GM12873 (cell line): ENCODE measurements at regions not wholly inside any gene's neighbourhood (a gene's known extent, or its start where the extent isn't known, plus 50 kb on each side); places are given as distances from the start of the nearest gene placed in this dataset.

Source experiments
- CTCF ChIP-seq: IDR thresholded peaks from 2 replicates; pipeline ENCODE4 v1.5.1; 2012; ENCODE audit warnings: low read depth, mild to moderate bottlenecking, moderate library complexity, low read length, control low read depth; ENCODE audit not compliant: insufficient read depth; ENCODE audit errors: missing control alignments

- TF ChIP-seq CTCF = no peak
Measured at GRCh38 chr5:120083851-120084542, 380.1 kb upstream of the PRR16 start.

GRCh38 chr5:120084543-120084870, 379.6 kb upstream of the PRR16 start:
- no peak for TF ChIP-seq CTCF

- TF ChIP-seq CTCF = no peak
Measured at GRCh38 chr5:120086081-120086480, 378.0 kb upstream of the PRR16 start.

GRCh38 chr5:120088412-120088811, 375.7 kb upstream of the PRR16 start:
- TF ChIP-seq CTCF = no peak

GRCh38 chr5:120088836-120089235, 375.3 kb upstream of the PRR16 start:
- no peak for TF ChIP-seq CTCF

DNA sequence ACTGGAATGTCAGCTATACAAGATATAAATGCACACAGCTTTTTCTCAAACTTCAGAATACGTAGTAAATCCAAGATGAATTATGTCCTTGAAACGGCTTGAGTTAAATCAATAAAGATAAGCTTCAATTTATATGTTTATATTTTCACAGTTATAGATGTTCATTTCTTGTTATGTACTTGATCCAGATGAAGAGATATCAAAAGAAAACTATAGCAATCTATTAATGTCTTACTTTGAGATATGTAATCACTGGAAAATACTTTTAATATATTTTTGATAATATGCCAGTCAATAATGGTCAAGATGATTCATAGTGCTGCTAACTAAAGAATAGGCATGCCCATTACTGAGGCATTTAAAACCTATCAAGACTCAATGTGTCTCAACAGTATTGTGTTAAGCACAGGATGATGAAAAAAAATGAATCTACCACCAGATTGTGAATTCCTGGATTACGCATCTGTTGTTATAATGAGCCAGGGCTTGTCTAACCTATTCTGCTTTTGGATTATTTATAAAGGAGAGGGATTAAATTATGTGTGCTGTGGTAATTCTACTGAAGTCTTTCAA, 372.6 kb upstream of the PRR16 start:
- no peak for TF ChIP-seq CTCF

DNA sequence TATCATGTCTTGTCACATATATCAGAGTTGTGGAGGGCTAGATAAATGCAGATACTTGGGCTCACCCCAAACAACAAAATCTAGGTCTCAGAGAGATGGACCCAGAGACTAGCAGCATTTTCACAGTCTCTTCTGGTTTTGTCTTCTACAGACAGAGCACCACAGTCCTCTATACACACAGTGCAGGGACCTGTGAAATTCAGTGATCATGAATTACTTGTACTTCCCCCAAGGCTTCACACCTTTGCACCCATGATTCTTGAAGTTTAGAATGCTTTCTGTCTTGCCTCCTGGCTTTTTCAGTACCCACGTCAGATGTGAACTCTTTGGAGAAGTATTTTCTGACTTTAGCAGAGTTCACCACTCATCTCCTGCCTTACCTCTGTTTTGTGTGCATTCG, 371.5 kb upstream of the PRR16 start:
- no peak for TF ChIP-seq CTCF
